K562 (cell line): ENCODE measurements at regions not wholly inside any gene's neighbourhood (a gene's known extent, or its start where the extent isn't known, plus 50 kb on each side); places are given as distances from the start of the nearest gene placed in this dataset.

Experiments used
- ATAC-seq: fragments of 200-7000 bp; cut with Tn5 transposase; 3 replicates; pipeline ENCODE4 v1.9.1; 2020; ENCODE audit warnings: moderate library complexity
- BruUV-seq: library from RNA; stranded (reverse); fragments of 400-500 nt; replicated peaks from 2 replicates; lab custom pipeline; 2021; lab: Mats Ljungman, UMichigan
- CTCF ChIA-PET: fragments of 300-600 bp; formaldehyde crosslinking; extraction: SDS; loops from one replicate; lab custom pipeline; 2021; ENCODE audit warnings: low intra/inter-chr PET ratio; lab: Yijun Ruan, JAX
- POLR2A ChIA-PET: fragments of 300-600, 350-650 bp; sonication (Branson Sonifier 250); formaldehyde crosslinking; extraction: SDS; loops from one replicate; lab custom pipeline; 2021; ENCODE audit warnings: antibody characterized with exemption, inconsistent platforms; lab: Yijun Ruan, JAX
- DNase-seq, 4 experiments: peaks; one replicate each; pipeline versions ENCODE4 v3.0.0 to v3.0.0-alpha.2; 2011 to 2018; ENCODE audit warnings: low spot score in 3 of 4, mixed read lengths in 3 of 4; ENCODE audit errors: extremely low read depth in 1 of 4
- FAIRE-seq: peaks from 2 replicates; lab custom pipeline; 2011; peaks lifted over from hg19 to GRCh38; lab: Jason Lieb, UNC
- H2AFZ ChIP-seq: 2 replicates; pipeline ENCODE4 v1.6.0; 2011; ENCODE audit warnings: low read depth, low read length, control low read depth, inconsistent platforms
- H3K27ac ChIP-seq: fragments of 200-600 bp; 3 replicates; pipeline ENCODE4 v1.8.0; 2011; ENCODE audit warnings: low read depth, mild to moderate bottlenecking, control low read depth, inconsistent platforms, low read length, moderate library complexity, mixed read lengths; ENCODE audit errors: extremely low read depth
- H3K27me3 ChIP-seq, 2 experiments: fragments of 300-600 bp in 1 of 2; 2 replicates in 1 of 2; 3 replicates in 1 of 2; pipeline versions ENCODE4 v1.6.0 to v1.8.0; 2011; ENCODE audit warnings: inconsistent platforms in 2 of 2, low read length in 2 of 2, mild to moderate bottlenecking in 1 of 2, mixed read lengths in 1 of 2, moderate library complexity in 1 of 2; ENCODE audit not compliant: control insufficient read depth in 2 of 2, insufficient read depth in 2 of 2
- H3K36me3 ChIP-seq: fragments of 300-600 bp; 3 replicates; pipeline ENCODE4 v1.8.0; 2011; ENCODE audit warnings: mild to moderate bottlenecking, low read length, inconsistent platforms; ENCODE audit not compliant: control insufficient read depth, insufficient read depth
- H3K4me1 ChIP-seq, 2 experiments: fragments of 200-600 bp in 1 of 2; replicated peaks in 1 of 2; 2 replicates in 1 of 2; 3 replicates in 1 of 2; pipeline versions ENCODE4 v1.5.1 to v1.8.0; 2011; ENCODE audit warnings: inconsistent platforms in 2 of 2, low read length in 2 of 2, mild to moderate bottlenecking in 1 of 2, mixed read lengths in 1 of 2, moderate library complexity in 1 of 2; ENCODE audit not compliant: control insufficient read depth in 2 of 2, insufficient read depth in 2 of 2
- H3K4me2 ChIP-seq: 2 replicates; pipeline ENCODE4 v1.6.1; 2011; ENCODE audit warnings: low read length, control low read depth, inconsistent platforms, mixed read lengths; ENCODE audit not compliant: insufficient read depth
- H3K4me3 ChIP-seq: fragments of 200-600 bp; sonication (generic), shearing (Covaris generic); 2 replicates; pipeline ENCODE4 v1.5.1; 2016; ENCODE audit warnings: control low read depth, inconsistent platforms
- H3K79me2 ChIP-seq: fragments of 200-600 bp; 3 replicates; pipeline ENCODE4 v1.8.0; 2011; ENCODE audit warnings: low read length, inconsistent platforms; ENCODE audit not compliant: control insufficient read depth, insufficient read depth
- H3K9ac ChIP-seq, 2 experiments: 2 replicates each; pipeline versions ENCODE4 v1.6.0 to v1.6.1; 2011; ENCODE audit warnings: low read depth in 2 of 2, low read length in 2 of 2, control low read depth in 1 of 2, inconsistent platforms in 1 of 2, mild to moderate bottlenecking in 1 of 2, mixed read lengths in 1 of 2; ENCODE audit not compliant: insufficient read depth in 1 of 2
- H3K9me1 ChIP-seq: one replicate; pipeline ENCODE4 v1.6.0; 2011; ENCODE audit warnings: inconsistent platforms, mild to moderate bottlenecking, low read length, moderate library complexity; ENCODE audit not compliant: control insufficient read depth, insufficient read depth
- H3K9me3 ChIP-seq: replicated peaks from 2 replicates; pipeline ENCODE4 v1.5.1; 2011; ENCODE audit warnings: low read depth, low read length, inconsistent platforms; ENCODE audit not compliant: control insufficient read depth, insufficient read depth
- H4K20me1 ChIP-seq: replicated peaks from 2 replicates; pipeline ENCODE4 v1.6.1; 2011; ENCODE audit warnings: low read length, inconsistent platforms, mixed read lengths; ENCODE audit not compliant: control insufficient read depth, insufficient read depth
- BCL6 ChIP-seq: fragments of 250-450 bp; sonication (Bioruptor Pico); IDR thresholded peaks from 2 replicates; pipeline ENCODE4 v1.4.0; 2020
- BRF1 ChIP-seq: IDR thresholded peaks from 3 replicates; pipeline ENCODE4 v1.6.1; 2011; ENCODE audit warnings: borderline replicate concordance, mild to moderate bottlenecking; ENCODE audit not compliant: insufficient read length; ENCODE audit errors: extremely low read depth
- FOXA3 ChIP-seq, 2 experiments: fragments of 450-650 bp in 1 of 2; sonication (generic) in 1 of 2; formaldehyde crosslinking; IDR thresholded peaks in 1 of 2; conservative IDR thresholded peaks in 1 of 2; 2 replicates each; pipeline versions ENCODE4 v1.4.0 to v1.8.0; 2020 to 2022; ENCODE audit warnings: mild to moderate bottlenecking in 2 of 2, missing genetic modification reagents in 1 of 2
- MECOM ChIP-seq: fragments of 250-450 bp; sonication (Bioruptor Pico); IDR thresholded peaks from 2 replicates; pipeline ENCODE4 v1.8.0; 2022; ENCODE audit warnings: inconsistent platforms
- PTRF ChIP-seq: fragments of 450-650 bp; IDR thresholded peaks from 2 replicates; pipeline ENCODE4 v1.6.1; 2016; ENCODE audit warnings: mild to moderate bottlenecking, missing genetic modification characterization, missing compliant biosample characterization
- RNF2 ChIP-seq: sonication (generic); IDR thresholded peaks from 2 replicates; pipeline ENCODE4 v1.6.1; 2016
- ZNF224 ChIP-seq: sonication (generic); formaldehyde crosslinking; IDR thresholded peaks from 2 replicates; pipeline ENCODE4 v1.8.0; 2022; ENCODE audit warnings: mild to moderate bottlenecking, missing genetic modification reagents
- ZNF23 ChIP-seq: fragments of 250-450 bp; sonication (Bioruptor Pico); IDR thresholded peaks from 2 replicates; pipeline ENCODE4 v1.4.0; 2020; ENCODE audit warnings: mild to moderate bottlenecking
- WGBS: fragments of 100-300 bp; shearing (Covaris generic); methylation state at CpG from one replicate; pipeline ENCODE4 v1.1.6; 2016; ENCODE audit warnings: low coverage, mixed read lengths; ENCODE audit not compliant: insufficient coverage; ENCODE audit errors: missing lambda C conversion rate; 5-methylcytosine and 5-hydroxymethylcytosine counted together
- in situ Hi-C: fragments of 300-500 bp; cut with MboI; formaldehyde crosslinking; loops from 4 replicates; pipeline ENCODE4 v1.15.0; 2018; ENCODE audit warnings: inconsistent platforms, mixed read lengths
- intact Hi-C: fragments of 100-400 bp; cut with micrococcal nuclease; formaldehyde crosslinking; loops from 2 replicates; pipeline ENCODE4 v1.14.2; 2022
- TF ChIP-seq, protein P1 (sequence below), 2 experiments: fragments of 200-800 bp in 1 of 2; sonication (Bioruptor generic) in 1 of 2; sonication (generic) in 1 of 2; formaldehyde crosslinking in 1 of 2; IDR thresholded peaks in 1 of 2; conservative IDR thresholded peaks in 1 of 2; 2 replicates each; pipeline versions ENCODE4 v1.5.0 to v1.6.1; 2016 to 2020; ENCODE audit warnings: missing compliant biosample characterization in 1 of 2, missing genetic modification characterization in 1 of 2, missing genetic modification reagents in 1 of 2
- TF ChIP-seq, protein P2 (sequence below): fragments of 250-450 bp; sonication (Bioruptor Pico); IDR thresholded peaks from 2 replicates; pipeline ENCODE4 v1.8.0; 2021; ENCODE audit warnings: moderate library complexity, mild to moderate bottlenecking, inconsistent platforms

DNA sequence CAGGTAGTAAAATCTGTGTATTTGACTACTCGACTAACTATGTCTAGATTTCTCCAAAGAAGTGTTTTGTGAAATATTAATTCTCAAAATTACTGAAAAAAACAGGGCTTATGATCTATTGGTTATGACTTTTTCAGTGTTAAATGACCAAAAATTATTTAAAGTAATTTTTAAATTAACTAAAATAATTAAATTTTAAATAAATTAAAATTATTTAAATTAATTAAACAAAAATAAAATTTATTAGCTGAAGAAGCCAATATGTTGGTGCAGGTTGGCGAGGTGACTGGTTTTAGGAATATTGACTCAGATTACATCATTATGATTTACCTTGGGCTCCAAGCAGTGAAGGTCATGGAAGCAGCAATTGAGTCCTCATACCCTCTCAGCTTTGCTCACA, 483.2 kb downstream of the PTPRC start:
- no TSS peak for BruUV-seq
- FAIRE-seq = no peak

DNA sequence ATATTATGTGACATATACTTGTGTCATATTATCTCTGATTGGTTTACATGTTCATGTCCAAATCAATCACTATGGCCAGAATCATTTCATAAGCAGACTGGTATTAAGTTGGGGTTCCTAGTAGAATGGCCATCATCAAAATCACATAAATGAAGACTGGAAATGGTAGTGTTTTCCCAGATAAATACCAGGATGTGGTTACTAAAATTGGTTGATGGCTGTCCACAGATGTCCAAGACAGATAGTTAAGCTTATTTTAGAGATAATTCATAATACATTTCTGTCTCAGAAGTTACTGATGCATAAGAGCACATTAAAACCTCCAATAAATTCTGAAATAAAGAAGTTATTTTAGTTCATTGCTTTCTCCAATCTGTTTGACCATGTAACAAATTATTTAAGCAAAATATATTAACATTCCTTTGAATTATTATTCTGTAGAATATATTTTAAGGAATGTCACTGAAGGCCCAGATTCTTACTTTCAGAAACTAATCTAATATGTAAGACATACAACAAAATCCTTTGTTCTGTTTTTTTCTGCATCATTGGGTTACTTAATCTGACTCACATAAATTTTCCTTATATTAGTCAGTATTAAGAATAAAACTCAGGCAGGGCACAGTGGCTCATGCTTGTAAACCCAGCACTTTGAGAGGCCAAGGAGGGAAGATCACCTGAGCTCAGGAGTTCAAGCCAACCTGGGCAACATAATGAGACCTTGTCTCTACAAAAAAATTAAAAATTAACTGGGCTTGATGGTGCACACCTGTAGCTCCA, 483.9 kb downstream of the PTPRC start:
- H3K27ac ChIP-seq = no peak overlapping the region
- BruUV-seq = no TSS peak
- H3K4me2 ChIP-seq = no peak overlapping the region
- FAIRE-seq (no peak), ATAC-seq (no peak), DNase-seq (no peak)
- intact Hi-C loops = no loop called here
- ChIA-PET CTCF (interaction anchor here (0.5 kb wide), 1 partner anchor 821 kb away, joined by 3 read pairs; no protein-coding TSS in a partner anchor), POLR2A (no interaction called here)
- no peaks in the 10 kb centered on the region for H3K9me1 ChIP-seq
- H3K4me1 ChIP-seq = no peaks in the 10 kb centered on the region
- peaks cover 2% of the 10 kb centered on the region; the same call in 1 of the 2 replicates for H3K9me3 ChIP-seq
- no peaks in the 10 kb centered on the region for H3K79me2 ChIP-seq
- H3K4me3 ChIP-seq = no peak overlapping the region
- TF ChIP-seq BCL6 (CRISPR knock-in tag) = no peak
- TF ChIP-seq, protein P1, sequence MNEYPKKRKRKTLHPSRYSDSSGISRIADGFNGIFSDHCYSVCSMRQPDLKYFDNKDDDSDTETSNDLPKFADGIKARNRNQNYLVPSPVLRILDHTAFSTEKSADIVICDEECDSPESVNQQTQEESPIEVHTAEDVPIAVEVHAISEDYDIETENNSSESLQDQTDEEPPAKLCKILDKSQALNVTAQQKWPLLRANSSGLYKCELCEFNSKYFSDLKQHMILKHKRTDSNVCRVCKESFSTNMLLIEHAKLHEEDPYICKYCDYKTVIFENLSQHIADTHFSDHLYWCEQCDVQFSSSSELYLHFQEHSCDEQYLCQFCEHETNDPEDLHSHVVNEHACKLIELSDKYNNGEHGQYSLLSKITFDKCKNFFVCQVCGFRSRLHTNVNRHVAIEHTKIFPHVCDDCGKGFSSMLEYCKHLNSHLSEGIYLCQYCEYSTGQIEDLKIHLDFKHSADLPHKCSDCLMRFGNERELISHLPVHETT (CRISPR knock-in tag; conservative IDR thresholded peaks at IDR 0.05 in 1 of 2, IDR thresholded peaks at IDR 0.05 in 1 of 2) = no peak
- TF ChIP-seq ZNF23 (CRISPR knock-in tag) = no peak
- no peak for TF ChIP-seq RNF2
- H3K36me3 ChIP-seq = no peaks in the 10 kb centered on the region
- in situ Hi-C loops = no loop called here
- H4K20me1 ChIP-seq = no peaks in the 10 kb centered on the region
- H3K27me3 ChIP-seq = no peaks in the 10 kb centered on the region
- no peak overlapping the region for H3K9ac ChIP-seq
- H2AFZ ChIP-seq = no peak overlapping the region

More for the DNA sequence above, 483.2 kb downstream of the PTPRC start:
- in situ Hi-C loops = no loop called here
- CTCF ChIA-PET = no interaction called here
- POLR2A ChIA-PET = no interaction called here
- TF ChIP-seq PTRF (tag) (no peak), FOXA3 (CRISPR knock-in tag; conservative IDR thresholded peaks at IDR 0.05 in 1 of 2, IDR thresholded peaks at IDR 0.05 in 1 of 2) (no peak), MECOM (no peak), BCL6 (CRISPR knock-in tag) (no peak), ZNF224 (CRISPR knock-in tag) (no peak), BRF1 (no peak)
- TF ChIP-seq, protein P2, sequence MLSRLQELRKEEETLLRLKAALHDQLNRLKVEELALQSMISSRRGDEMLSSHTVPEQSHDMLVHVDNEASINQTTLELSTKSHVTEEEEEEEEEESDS (CRISPR knock-in tag) = no peak
- TF ChIP-seq, all 486 proteins: peak for 0
- H3K4me1 ChIP-seq = no peaks in the 10 kb centered on the region
- intact Hi-C loops = no loop called here
- no peak for DNase-seq
- H4K20me1 ChIP-seq = no peaks in the 10 kb centered on the region
- H3K27me3 ChIP-seq = no peaks in the 10 kb centered on the region
- WGBS = 0% methylated on average over 2 of the region's 2 CpGs
- peaks cover 2% of the 10 kb centered on the region; the same call in 1 of the 2 replicates for H3K9me3 ChIP-seq
- no peak overlapping the region for H3K27ac ChIP-seq
- H3K4me2 ChIP-seq = no peak overlapping the region
- H3K9me1 ChIP-seq = no peaks in the 10 kb centered on the region
- no peak for ATAC-seq
- H3K79me2 ChIP-seq = no peaks in the 10 kb centered on the region
- no peak overlapping the region for H3K4me3 ChIP-seq
- H3K9ac ChIP-seq = no peak overlapping the region
- no peaks in the 10 kb centered on the region for H3K36me3 ChIP-seq
- no peak overlapping the region for H2AFZ ChIP-seq
